Hypothalamus (tissue), 51 donors: ENCODE measurements at regions not wholly inside any gene's neighbourhood (a gene's known extent, or its start where the extent isn't known, plus 50 kb on each side); places are given as distances from the start of the nearest gene placed in this dataset.

Experiments
- DNase-seq, 51 donors: peaks; one replicate each; lab custom pipeline; 2025; lab: John Stamatoyannopoulos, UW

DNA sequence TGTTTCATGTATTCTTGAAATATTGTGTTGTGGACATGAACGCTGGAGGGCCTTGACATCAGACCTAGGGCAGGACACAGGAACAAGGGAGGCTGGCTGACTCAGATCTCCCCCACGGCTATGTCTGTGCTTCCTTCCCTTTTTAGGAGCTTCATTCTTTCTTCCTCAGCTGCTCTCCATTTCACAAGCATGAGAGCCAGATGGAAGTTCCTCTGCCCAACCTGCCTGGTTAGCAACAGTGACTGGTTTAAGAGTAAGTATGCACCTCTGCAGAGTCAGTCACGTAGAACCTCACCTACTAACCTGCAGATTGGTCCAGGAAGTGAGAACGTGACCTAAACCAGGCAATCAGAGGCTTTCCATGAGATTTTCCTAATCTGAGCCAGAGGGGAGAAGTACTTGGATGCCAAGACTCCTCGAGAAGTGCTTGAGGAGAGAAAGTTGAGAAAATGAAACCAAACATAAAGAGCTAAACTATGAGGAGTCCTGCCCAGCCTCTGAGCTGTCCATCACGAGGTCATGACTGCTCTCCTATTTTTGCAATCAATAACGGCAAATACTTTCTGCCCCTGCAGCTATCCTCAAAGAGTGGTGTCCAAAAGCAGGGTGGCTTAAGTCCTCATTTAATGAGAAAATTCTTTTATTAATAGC, 465.2 kb upstream of the CITED2 start:
- DNase-seq = peak in 14 of 51 donors; percentile 3 to 31 (median 11)

DNA sequence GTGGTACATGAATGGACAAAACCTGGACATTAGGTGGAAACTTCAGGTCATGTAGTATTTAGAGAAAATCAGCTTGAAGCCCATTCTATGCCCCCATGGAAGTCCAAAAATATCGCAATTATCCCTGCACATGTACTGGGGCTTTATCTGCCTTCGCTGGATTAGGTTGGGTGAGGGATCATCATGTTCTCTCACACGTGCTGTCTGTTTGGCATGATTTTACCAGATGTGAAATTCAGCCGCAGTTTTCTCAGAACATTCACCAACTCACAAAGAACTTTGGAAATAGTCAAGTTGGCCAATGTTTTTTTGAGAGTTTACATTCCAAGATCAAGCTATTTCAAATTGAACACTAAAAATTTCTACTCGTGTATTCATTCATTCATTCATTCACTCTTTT, 459.8 kb upstream of the CITED2 start:
- no peak for DNase-seq

DNA sequence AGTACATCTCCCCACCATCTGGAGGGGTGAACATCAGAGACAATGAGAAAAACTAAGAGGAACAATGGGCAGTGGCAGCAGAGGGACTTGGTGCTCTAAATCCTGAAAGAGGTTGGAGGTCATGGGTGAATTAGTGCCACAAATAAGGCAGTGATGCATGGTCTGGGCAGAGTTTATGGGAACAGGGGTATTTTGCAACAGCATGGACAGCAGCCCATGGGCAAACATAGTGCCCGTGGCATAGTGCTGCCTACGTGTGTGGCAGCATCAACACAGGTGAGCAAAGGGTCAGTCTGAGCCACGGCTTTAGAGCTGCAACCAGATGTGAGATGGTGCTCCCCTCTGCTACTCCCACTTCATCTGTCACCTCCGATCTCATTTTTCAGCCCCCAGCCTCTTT, 459.1 kb upstream of the CITED2 start:
- DNase-seq = no peak

DNA sequence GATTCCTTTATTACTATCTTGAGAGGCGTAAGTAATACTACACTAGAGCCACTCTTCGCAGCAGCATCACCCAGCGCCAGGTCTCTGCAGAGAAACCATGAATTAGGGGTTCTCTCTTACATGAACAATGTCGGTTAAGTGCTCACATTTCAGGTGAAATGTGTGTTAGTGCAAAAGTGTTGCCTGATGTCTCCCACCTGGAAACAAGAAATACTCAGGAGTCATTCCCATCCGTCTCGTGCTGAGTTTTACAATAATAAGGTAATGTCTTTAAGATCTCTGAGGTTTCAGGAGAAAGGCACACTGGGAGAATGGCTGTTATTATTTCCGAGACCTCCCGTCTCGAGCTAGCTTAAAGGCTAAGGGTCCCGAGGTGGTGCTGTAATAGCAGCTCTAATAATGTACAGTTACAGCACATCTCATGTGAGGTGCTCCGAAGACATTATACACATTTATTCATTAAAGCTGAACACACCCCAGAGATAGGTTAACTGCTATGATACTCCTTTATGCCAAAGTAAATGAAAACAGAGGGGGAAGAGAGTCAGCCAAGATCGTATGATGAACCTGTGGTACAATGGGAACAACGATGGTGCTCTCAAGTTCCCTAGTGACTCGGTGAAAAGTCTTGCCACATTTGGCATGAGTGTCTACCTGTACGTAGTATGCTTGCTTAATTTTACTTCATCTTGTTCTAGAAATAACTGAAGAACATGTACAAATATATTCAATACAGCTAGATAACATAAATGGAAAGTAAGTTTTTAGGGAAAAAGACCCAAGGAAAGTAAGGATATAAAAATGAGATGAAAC, 458.3 kb upstream of the CITED2 start:
- no peak for DNase-seq

DNA sequence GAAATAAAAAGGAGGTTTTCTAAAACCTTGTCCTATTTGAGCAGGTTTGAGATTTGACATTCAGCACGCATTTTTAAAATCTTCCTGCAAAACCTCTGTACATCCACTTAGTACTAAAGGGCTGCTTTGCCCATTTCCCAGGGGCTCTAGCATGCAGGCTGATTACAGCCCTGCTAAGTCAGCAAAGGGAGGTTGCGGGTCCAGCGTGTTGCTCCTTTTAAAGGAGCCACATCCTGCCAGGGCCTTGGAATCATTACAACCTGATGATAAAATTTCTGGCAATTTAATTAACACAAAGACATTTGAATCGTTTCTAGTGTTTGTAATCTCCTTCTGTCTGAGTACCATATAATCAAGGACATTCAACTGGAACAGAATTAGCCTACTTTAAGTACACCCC, 455.1 kb upstream of the CITED2 start:
- DNase-seq = no peak

DNA sequence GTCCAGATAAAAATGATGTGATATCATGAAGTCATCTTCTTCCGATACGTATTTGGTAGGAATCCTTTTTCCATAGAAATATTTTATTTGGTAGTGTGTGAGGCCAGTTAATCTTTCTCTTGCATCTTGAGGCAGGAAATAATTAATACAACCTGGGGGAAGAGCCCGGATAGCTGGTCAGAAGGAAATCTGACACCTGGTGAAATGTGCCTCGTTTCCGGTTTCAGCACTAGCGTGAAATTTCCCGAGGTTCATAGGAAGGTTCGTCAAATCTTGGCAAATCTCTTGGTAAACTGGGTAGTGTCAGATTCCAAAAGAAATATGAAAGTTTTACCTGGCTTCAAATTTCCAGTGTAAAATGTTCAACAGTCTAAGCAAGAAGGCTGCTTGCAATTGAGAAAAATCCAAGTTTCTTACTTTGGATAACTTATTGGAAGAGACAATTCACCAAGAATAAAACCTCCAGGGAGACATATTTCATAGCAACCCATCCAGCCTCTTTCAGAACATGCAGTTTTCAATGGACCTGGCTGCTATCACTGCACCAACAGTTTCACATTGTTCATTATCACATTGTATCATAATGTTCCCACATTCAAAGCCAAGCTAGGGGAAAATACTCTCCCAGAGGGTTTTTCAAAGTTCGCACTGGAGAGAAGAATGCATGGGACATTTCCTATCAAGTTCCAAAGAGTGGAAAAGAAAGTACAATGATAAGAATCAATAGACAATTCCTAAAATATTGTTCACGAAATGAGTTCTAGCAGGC, 454.5 kb upstream of the CITED2 start:
- DNase-seq = no peak

DNA sequence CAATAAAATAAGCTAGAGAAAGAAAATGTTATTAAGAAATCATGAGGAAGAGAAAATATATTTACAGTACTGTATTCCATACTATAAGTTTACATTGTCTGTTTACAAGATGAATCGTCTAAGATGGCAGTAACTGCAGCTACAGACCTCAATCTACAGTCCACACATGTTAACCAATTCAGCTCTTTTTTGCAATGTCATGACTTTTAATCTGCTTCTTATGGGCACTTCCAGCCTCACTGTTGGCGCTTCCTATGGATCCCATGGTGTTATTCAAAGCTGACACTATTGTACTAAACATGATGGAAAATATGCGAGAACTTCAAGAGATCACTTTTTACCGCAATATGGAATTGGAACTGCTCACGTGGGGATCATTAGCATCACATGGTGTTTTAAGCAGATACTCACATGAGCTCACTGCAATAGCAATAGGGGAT, 451.5 kb upstream of the CITED2 start:
- no peak for DNase-seq

DNA sequence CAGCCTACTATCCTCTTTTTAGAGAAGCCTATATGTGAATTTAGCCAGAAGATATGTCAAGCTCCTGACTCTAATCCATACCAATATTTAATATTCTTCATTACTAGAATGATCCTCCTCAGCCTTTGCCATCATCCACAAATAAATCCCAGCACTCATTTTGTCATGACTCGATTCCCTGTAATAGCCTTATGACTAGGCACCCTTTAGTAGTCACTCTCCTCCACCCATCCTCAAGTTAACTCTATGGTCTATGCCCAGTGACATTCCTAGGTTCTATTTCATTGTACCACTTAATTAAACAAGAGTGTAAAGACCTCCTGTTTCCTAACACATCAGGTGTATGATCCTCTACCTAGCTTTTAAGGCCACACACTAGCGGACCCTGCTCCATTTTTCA, 450.4 kb upstream of the CITED2 start:
- no peak for DNase-seq

DNA sequence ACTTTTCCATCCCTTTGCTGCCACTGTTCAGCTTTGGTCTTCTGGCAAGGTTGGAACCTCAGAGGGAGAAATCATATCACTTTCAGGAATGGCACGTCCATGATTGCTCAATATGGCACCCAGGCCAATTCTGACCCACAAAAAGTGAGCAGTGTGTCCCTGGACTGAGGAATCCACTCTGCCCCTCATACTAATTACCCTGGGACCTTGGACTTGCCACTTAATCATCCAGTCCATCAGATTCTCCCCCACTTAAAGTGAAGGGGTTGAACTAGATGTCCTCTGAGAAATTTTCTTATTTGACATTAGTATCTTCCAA, 449.3 kb upstream of the CITED2 start:
- no peak for DNase-seq

DNA sequence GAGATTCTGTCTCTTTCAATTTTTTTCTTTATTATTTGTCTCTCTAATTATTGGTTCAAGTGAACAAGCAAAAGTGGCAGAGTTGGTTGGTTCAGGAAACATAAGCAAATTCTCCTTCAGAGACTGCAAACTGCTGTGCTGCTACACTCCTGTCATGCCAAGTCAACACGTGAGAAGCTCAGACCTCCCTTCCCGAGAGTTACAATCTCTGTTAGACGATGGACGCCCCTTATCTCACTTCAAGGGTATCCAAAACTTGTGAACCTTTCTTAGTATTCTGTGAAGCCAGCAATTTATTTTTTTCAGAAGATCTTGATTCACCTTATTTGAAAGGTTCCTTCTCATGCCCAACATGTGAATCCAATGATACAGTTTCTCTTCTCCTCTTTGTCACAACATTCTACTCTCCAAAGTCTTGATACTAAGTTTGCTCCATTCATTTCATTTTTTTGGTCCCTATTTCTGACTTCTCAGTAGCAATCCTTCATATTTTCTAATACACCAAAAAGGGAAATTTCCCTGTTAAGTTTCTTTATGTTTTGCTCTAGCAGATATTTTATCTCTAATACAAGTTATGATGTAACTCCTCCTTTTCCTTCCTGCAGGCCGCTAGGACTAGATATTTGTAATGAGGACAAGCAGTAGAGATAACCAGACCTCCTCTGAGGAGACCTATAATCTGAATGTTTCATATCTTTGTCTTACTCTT, 448.8 kb upstream of the CITED2 start:
- DNase-seq = no peak

DNA sequence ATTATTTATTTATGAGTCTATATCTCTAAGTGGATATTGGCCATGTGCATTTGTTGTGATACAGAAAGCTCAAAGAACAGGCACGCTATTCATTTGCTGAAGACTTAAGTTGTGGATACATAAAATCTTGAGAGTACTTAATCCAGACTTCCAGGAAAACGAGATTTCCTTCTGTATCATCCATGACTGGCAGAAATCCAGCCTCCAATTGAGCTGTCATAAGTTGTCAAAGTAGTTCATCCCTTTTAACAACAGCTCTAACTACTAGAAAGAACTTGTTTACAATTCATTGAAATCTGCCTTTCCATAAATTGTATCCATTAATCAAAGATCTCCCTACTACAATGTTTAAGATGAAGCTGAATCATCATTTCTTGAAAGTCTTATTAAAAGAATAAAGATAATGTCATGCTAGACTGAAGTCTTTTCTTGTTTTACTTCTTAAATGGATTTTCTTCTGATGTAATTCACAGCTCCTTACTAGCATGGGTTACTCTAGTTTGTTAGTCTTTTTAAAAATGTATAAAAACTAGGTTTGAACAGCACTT, 447.3 kb upstream of the CITED2 start:
- no peak for DNase-seq

DNA sequence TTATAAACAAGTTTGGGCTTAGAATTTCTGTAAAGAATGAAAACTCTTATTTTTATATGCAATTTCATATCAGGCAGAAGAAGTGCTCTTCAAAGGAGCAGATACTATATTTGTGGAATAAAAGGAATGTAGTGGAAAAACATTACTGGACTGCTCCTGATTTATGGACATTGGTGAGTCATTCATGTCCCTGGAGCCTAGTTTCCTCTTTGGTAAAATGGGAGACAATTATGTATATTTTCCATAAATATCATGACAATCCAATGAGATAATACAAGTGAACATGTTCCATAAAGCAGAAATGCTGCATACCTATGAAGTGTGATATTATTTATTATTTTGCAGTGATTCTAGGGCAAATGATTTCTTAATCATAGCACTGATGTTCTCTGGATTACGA, 445.8 kb upstream of the CITED2 start:
- DNase-seq = no peak

DNA sequence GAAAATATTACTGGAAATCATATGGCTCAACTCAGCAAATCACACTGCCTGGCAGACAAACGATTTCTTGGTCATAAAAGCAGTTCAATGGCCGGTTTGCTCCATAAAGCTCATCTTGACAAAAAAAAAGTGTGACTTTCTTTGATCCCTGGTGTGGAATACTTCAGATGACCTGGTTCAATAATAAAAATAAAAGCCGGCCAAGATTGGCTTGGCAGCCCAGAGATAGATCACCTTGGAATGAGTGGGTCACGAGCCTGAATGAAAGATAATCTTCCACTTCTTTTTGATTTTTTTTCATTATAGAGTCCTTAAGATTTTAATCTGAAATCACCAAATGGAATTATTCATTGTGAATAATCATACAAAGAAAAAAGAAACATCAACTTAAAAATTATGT, 445.3 kb upstream of the CITED2 start:
- DNase-seq = no peak

DNA sequence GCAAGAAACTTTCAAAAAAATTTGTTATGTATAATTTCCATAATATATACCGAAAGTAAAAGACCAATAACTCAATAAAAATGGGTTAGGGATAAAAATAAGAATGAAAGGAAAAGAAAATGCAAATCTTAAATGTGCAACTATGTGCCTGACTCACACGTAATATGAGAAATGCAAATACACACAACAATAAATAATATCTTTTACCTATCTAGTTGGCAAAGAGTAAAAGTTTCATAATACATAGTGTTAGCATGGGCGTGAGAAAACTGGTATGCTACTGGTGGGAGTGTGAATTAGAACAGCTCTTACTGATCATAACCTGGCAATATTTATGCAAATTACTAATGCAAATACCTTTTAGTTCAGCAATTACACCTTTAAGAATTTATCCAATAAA, 438.5 kb upstream of the CITED2 start:
- DNase-seq = no peak

DNA sequence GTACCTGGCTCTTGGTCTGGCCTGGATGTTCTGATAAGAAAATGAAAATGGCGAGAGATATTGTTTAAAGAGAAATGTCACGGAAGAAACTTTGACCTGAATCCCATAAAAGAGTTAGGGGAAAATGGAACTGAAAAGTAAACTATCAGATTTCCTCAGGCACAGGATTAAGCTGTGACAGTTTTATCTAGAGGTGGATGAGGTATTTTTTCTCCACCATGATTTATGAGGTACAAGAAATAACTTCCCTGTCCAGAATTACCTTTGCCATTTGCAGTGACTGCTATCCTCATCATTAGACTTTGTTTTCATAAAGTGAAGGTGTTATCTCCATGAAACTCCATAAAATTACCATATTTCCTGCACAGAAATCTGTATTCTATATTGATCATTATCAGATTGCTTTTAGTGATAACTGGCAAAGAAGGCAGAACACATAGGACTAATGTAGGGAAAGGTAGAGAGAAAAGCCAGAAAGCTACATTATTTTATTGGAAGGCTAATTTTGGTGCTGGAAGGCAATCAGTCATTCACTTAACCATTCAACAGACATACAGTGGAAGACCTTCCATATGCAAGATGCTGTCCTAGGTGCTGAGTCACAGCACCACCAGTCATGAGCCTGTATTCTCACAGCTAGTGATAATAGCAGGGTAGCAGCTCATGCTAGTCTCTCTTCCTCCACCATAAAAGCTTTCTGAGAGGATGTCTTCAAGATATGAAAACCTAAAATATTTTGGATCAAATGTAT, 427.3 kb upstream of the CITED2 start:
- DNase-seq = no peak

DNA sequence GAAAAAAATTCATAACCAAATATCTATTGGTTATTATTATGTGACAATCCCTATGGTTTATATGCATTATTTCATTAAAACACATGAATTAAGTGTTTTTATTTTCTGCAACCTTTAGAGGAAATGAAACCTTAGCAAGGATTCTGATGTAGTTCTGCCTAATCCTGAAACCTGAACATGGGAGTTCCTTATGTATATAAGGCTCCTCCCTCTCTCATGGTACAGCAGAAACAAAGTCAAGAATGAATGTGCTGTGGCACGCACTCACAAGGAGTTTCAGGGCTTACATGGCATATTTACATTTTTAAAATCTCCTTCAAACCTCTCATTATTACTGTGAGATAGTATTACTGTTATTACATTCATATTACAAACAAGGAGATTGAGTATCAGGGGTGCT, 426.4 kb upstream of the CITED2 start:
- no peak for DNase-seq

DNA sequence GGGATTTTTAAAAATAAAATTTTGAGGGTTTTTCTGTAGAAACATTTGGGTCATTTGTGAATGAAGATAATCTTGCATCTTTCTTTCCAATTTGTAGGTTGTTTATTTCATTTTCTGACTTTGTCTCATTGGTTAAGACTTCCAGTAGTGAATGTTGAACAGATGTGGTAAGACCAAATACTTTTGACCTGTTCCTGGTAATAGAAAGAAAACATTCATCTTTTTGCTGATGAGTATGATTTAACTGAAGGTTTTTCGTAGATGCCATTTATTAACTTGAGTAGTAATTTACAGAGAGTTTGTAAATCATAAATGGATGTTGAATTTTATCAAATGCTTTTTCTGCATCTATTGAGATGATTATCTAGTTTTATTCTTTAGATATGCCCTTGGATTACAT, 416.1 kb upstream of the CITED2 start:
- DNase-seq = no peak

DNA sequence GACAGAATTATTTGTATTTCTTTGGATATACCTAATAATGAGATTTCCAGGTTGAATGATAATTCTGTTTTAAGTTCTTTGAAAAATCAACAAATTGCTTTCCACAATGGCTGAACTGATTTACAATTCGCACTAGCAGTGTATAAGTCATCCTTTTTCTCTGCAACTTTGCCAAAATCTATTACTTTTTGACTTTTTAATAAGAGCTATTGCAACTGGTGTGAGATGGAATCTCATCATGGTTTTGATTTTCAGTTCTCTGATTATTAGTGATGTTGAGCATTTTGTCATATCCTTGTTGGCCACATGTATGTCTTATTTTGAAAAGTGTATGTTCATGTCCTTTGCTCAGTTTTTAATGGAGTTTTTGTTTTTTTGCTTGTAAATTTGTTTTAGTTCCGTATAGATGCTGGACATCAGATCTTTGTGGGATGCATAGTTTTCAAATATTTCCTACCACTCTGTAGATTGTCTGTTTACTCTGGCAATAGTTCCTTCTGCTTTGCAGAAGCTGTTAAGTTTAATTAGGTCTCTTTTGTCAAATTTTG, 409.8 kb upstream of the CITED2 start:
- DNase-seq = no peak

DNA sequence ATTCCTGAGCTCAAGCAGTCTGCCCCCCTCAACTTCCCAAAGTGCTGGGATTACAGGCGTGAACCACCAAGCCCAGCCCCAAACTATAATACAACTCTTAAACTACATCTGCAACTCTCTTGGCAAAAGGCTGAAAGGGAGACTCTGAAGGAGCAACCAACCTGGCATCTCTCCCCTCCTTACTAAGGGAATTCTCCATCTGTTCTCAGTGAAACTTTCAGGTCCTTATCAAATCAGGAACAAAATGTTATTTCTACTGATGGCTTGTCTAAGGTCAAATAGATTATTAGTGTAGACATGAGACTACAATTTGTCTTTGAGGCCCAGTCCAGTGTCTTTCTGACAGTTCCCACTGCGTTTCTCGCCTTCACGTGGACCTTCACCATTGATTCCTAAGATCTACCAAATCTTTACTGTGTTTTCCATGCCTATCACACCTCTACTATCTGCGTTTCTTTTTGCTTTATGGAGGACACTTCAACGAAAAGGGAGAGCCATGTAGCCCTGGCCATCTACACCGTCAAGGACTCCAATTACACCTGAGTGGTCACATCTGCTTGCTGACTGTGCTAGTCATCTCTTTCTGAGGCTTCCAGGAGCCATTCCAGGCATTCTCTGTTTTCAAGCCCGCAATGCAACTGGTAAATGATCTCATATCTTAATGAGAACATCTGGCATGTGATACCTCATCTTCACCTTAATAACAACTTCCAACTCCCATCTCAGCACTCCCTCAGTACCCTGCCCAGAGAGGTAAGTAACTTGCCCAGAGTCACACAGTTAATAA, 405.7 kb upstream of the CITED2 start:
- no peak for DNase-seq
